Stimulated activated CD4-positive, alpha-beta T cell treated with anti-CD3 and anti-CD28 coated beads, Interleukin-2, amount 100 ng/mL, for 24 hours (primary cell): ENCODE measurements at regions not wholly inside any gene's neighbourhood (a gene's known extent, or its start where the extent isn't known, plus 50 kb on each side); places are given as distances from the start of the nearest gene placed in this dataset.

ENCODE experiments used
- DNase-seq, 2 donors: peaks; one replicate each; pipeline ENCODE4 v3.0.0-alpha.2; 2020

DNA sequence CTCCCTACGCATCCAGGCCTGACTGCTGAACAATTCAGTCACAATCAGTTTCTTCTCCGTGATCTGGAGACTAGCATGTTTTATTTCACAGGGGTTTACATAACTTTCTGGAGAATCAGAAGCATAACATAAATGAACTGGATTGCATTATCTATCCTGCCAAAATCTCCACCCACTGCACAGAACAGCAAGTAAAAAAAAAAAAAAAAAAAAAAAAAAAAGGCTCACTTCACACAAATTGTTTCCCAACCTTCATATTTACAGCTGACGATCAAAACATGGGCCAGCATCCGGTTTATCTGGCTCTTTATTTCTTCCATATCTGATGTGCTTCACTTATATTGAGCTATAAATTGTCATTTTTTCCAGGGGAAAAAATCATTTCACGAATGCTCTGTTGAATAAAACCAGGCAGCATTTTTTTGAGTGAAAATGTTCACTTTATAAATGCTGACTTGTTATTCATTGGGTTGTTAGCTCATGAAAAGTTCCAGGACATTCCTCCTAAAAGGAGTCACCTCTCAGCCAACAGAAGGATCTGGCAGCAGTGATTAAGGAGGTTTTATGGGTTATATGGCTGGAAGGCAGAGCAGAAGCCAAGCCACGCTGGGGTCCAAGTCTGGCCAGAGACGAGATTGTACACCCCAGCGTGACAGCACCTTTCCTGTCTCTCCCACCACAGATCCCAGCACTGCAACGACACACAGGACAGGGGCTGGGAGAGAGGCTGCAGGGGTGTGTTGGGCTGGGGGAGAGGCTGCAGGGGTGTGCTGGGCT is 51.2 kb upstream of the GLI2 start:
- no peak for DNase-seq

DNA sequence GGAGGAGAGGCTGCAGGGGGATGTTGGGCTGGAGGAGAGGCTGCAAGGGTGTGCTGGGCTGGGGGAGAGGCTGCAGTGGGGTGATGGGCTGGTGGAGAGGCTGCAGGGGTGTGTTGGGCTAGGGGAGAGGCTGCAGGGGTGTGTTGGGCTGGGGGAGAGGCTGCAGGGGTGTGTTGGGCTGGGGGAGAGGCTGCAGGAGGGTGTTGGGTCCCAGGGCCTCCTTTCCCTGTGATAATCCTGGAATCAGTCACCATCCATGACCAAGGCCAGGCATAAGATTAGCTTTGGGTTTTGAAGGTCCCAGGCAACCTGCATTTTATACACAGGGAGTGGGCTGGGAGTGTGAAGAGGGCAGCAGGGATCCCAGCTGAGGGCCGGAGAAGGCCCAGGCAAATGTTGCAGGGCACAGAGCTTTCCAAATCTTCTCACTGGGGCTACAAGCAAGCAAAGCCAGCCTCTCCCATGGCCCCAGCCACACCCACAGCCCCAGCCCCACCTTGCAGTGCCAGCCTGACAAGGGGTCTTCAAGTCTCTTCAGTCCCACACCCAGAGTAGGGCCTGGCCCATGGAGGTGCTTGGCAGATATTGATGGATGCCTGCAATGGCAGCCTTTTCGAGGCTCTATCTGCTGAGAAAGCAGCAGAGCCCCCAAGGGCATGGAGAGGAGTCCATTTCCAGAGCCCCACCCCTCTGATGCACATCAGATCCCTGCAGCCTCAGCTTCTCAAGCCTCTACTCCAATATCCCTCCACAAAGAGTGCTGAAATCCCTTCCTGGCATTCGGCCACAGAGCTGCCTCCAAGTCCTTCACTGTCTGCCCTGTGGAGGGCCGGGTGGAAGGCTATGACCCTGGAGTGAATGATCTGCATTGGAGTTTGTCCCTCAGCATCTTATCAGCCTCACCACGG is 50.3 kb upstream of the GLI2 start:
- DNase-seq: no peak
